Keratinocyte (primary cell): ENCODE measurements at regions not wholly inside any gene's neighbourhood (a gene's known extent, or its start where the extent isn't known, plus 50 kb on each side); places are given as distances from the start of the nearest gene placed in this dataset.

Experiments
- DNase-seq: peaks from one replicate; pipeline ENCODE4 v3.0.0-alpha.2; 2011; ENCODE audit warnings: low read depth, missing footprints, low spot score
- FAIRE-seq: peaks from 2 replicates; lab custom pipeline; 2011; peaks lifted over from hg19 to GRCh38; lab: Jason Lieb, UNC
- H2AFZ ChIP-seq: 2 replicates; pipeline ENCODE4 v1.6.0; 2012; ENCODE audit warnings: low read length, control low read depth, inconsistent platforms; ENCODE audit not compliant: control insufficient read depth
- H3K27ac ChIP-seq: 2 replicates; pipeline ENCODE4 v1.5.1; 2011; ENCODE audit warnings: low read length; ENCODE audit not compliant: control insufficient read depth, insufficient read depth
- H3K27me3 ChIP-seq: 3 replicates; pipeline ENCODE4 v1.6.0; 2011; ENCODE audit warnings: low read length; ENCODE audit not compliant: control insufficient read depth, insufficient read depth; ENCODE audit errors: extremely low read depth
- H3K36me3 ChIP-seq, 2 experiments: 2 replicates in 1 of 2; 3 replicates in 1 of 2; pipeline ENCODE4 v1.5.1; 2011; ENCODE audit warnings: low read length in 2 of 2, mild to moderate bottlenecking in 1 of 2; ENCODE audit not compliant: control insufficient read depth in 2 of 2, insufficient read depth in 2 of 2; ENCODE audit errors: extremely low read depth in 1 of 2
- H3K4me1 ChIP-seq: 3 replicates; pipeline ENCODE4 v1.5.1; 2011; ENCODE audit warnings: low read length; ENCODE audit not compliant: control insufficient read depth, insufficient read depth; ENCODE audit errors: extremely low read depth
- H3K4me2 ChIP-seq: 3 replicates; pipeline ENCODE4 v1.6.0; 2011; ENCODE audit warnings: low read depth, low read length; ENCODE audit not compliant: control insufficient read depth, insufficient read depth; ENCODE audit errors: extremely low read depth
- H3K4me3 ChIP-seq, 3 experiments: fragments of 200-600 bp in 1 of 3; sonication (generic) in 1 of 3; 2 replicates in 2 of 3; 3 replicates in 1 of 3; pipeline ENCODE4 v1.5.1; 2011 to 2016; ENCODE audit warnings: low read length in 3 of 3, mild to moderate bottlenecking in 3 of 3, control low read depth in 2 of 3, inconsistent platforms in 1 of 3, low read depth in 1 of 3, mixed read lengths in 1 of 3, mixed run types in 1 of 3, moderate library complexity in 1 of 3; ENCODE audit not compliant: control insufficient read depth in 2 of 3, insufficient read depth in 2 of 3; ENCODE audit errors: extremely low read depth in 1 of 3
- H3K79me2 ChIP-seq: 2 replicates; pipeline ENCODE4 v1.6.0; 2012; ENCODE audit warnings: low read length; ENCODE audit not compliant: control insufficient read depth, insufficient read depth
- H3K9ac ChIP-seq: 3 replicates; pipeline ENCODE4 v1.6.0; 2011; ENCODE audit warnings: low read length; ENCODE audit not compliant: control insufficient read depth, insufficient read depth; ENCODE audit errors: extremely low read depth
- H3K9me1 ChIP-seq: 3 replicates; pipeline ENCODE4 v1.6.0; 2011; ENCODE audit warnings: low read length; ENCODE audit not compliant: control insufficient read depth, insufficient read depth; ENCODE audit errors: extremely low read depth
- H3K9me3 ChIP-seq: 2 replicates; pipeline ENCODE4 v1.5.1; 2012; ENCODE audit warnings: low read depth, low read length; ENCODE audit not compliant: control insufficient read depth
- H4K20me1 ChIP-seq: 3 replicates; pipeline ENCODE4 v1.6.0; 2011; ENCODE audit warnings: low read length; ENCODE audit not compliant: control insufficient read depth, insufficient read depth; ENCODE audit errors: extremely low read depth
- CTCF ChIP-seq, 3 experiments: IDR thresholded peaks in 1 of 3; conservative IDR thresholded peaks in 1 of 3; optimal IDR thresholded peaks in 1 of 3; 2 replicates in 2 of 3; 3 replicates in 1 of 3; pipeline versions ENCODE3 to v1.5.1; 2011; ENCODE audit warnings: low read length in 3 of 3, mild to moderate bottlenecking in 3 of 3, moderate library complexity in 2 of 3, control low read depth in 1 of 3, inconsistent platforms in 1 of 3; ENCODE audit not compliant: insufficient read depth in 2 of 3; ENCODE audit errors: extremely low read depth in 1 of 3
- EZH2 ChIP-seq: IDR thresholded peaks from one replicate; pipeline ENCODE4 v1.6.1; 2012; ENCODE audit warnings: inconsistent platforms, mild to moderate bottlenecking, low read length, moderate library complexity
- dilution Hi-C: fragments of 300-500 bp; cut with MboI; formaldehyde crosslinking; loops from one replicate; pipeline ENCODE4 v1.7.0; 2020; ENCODE audit warnings: low sequenced_read_pairs; ENCODE audit not compliant: extremely low pct_ligation_motif_present

DNA sequence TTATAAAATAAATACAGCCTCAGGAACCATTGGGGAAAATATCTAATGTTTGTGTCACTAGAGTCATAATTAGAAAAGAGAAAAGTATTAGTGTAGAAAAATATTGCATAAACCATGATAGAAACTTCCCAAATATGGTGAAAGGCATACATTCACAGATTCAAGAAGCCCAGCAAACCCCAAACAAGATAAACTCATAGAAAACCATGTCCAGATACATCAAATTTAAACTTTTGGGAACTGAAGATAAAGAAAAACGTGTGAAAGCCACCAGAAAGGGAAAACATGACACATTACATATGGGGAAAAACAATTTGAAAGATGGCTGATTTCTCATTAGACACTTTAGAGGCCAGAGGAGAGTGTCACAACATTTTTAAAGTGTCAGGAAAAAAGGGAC is 236.5 kb upstream of the FN1 start:
- TF ChIP-seq EZH2: no peak
- TF ChIP-seq CTCF (optimal IDR thresholded peaks at IDR 0.05 in 1 of 3, IDR thresholded peaks at IDR 0.05 in 1 of 3, conservative IDR thresholded peaks at IDR 0.05 in 1 of 3; ENCODE audit: extremely low read depth in 1 of 3, insufficient read depth in 2 of 3, low read length in 3 of 3): no peak
- H3K4me2 ChIP-seq: no peak overlapping the region
- H2AFZ ChIP-seq: no peak overlapping the region
- no peak for DNase-seq
- H3K9me1 ChIP-seq: no peaks in the 10 kb centered on the region
- H3K4me3 ChIP-seq: no peak overlapping the region
- H3K9me3 ChIP-seq: no peaks in the 10 kb centered on the region
- H3K79me2 ChIP-seq: no peaks in the 10 kb centered on the region
- H3K27ac ChIP-seq: no peak overlapping the region
- no peak overlapping the region for H3K9ac ChIP-seq
- H3K36me3 ChIP-seq: no peaks in the 10 kb centered on the region
- no peaks in the 10 kb centered on the region for H3K27me3 ChIP-seq
- no peaks in the 10 kb centered on the region for H4K20me1 ChIP-seq
- FAIRE-seq: no peak
- no peaks in the 10 kb centered on the region for H3K4me1 ChIP-seq
- dilution Hi-C loops: no loop called here

- no peak overlapping the region for H3K9ac ChIP-seq
- FAIRE-seq: no peak
- no peak for DNase-seq
- H3K36me3 ChIP-seq: no peaks in the 10 kb centered on the region
- no peak overlapping the region for H2AFZ ChIP-seq
- no peaks in the 10 kb centered on the region for H3K9me1 ChIP-seq
- dilution Hi-C loops: no loop called here
- no peaks in the 10 kb centered on the region for H3K27me3 ChIP-seq
- no peaks in the 10 kb centered on the region for H4K20me1 ChIP-seq
- no peaks in the 10 kb centered on the region for H3K9me3 ChIP-seq
- H3K79me2 ChIP-seq: no peaks in the 10 kb centered on the region
- H3K4me2 ChIP-seq: no peak overlapping the region
- H3K4me1 ChIP-seq: no peaks in the 10 kb centered on the region
- H3K27ac ChIP-seq: no peak overlapping the region
- H3K4me3 ChIP-seq: no peak overlapping the region
- no peak for TF ChIP-seq CTCF (optimal IDR thresholded peaks at IDR 0.05 in 1 of 3, IDR thresholded peaks at IDR 0.05 in 1 of 3, conservative IDR thresholded peaks at IDR 0.05 in 1 of 3; ENCODE audit: extremely low read depth in 1 of 3, insufficient read depth in 2 of 3, low read length in 3 of 3)
- TF ChIP-seq EZH2: no peak
These were observed 235.8 kb upstream of the FN1 start for GRCh38 chr2:215671691-215672090.
